ENCODE measurements at regions not wholly inside any gene's neighbourhood (a gene's known extent, or its start where the extent isn't known, plus 50 kb on each side); places are given as distances from the start of the nearest gene placed in this dataset.
"Not testable (repeated sequence)": the region's sequence is repeated elsewhere in the genome, so short reads cannot be mapped to it uniquely, and the experiment has no call there.

DNA sequence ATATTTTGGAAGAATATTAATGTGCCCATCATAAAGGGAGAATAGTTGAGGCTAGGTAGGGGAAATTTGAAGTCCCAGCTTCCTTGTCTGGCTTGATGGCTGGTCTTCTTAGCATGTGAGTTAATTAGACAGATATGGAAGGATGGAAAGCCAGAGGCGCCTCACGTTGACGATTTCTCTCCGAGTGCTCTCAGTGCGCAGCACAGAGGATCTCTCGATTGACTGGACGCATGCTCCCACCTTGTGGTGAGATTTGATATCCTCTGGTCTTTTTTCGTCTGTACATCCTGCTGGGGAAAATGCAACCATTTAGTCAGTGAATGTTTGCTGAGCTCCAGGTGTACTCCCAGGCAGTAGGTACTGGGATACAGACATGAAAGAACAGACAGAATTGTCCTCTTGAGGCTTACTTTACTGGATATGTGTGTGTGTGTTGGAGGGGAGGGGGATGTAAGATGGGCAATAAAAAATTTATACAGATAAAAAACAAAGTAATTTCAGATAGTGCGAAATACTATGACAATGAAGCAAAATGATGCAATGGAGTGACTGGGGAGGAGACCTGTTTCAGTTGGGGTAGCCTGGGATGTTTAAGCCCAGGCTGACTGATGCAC, 66.9 kb upstream of the ZNG1B start:
- DNase-seq = peak; percentile 39 to 64
- in situ Hi-C loops (cut with MboI; ENCODE audit: low sequenced_read_pairs in 4 of 4) = loop anchor here (5.0 to 25.0 kb wide), 3 partner anchors 108 to 123 kb away; no protein-coding TSS in a partner anchor

DNA sequence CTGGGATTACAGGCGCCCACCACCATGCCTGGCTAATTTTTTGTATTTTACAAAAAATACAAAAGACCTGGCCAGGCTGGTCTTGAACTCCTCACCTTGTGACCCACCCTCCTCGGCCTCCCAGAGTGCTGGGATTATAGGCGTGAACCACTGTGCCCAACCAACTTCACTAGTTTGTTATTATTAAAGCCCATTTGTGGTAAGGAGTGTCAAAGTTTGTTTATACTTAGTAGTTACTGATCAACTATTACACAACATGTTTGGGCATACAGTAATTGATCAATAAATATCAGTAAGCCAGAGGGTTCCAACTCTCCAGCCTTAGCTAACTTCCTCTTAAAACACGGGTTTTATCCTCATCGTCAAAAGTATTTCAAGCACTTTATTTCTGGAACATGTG, 67.5 kb upstream of the ZNG1B start:
- H3K9me3 ChIP-seq = no peaks in the 10 kb centered on the region
- intact Hi-C loops (cut with DNase I; ENCODE audit: low total_unique reads) = loop anchor here (1.0 to 2.0 kb wide), 2 partner anchors 121 to 165 kb away; no protein-coding TSS in a partner anchor
- no peak for ATAC-seq

More for the DNA sequence above, 66.9 kb upstream of the ZNG1B start:
- H3K27ac ChIP-seq = no peak overlapping the region
- TF ChIP-seq, protein P1, sequence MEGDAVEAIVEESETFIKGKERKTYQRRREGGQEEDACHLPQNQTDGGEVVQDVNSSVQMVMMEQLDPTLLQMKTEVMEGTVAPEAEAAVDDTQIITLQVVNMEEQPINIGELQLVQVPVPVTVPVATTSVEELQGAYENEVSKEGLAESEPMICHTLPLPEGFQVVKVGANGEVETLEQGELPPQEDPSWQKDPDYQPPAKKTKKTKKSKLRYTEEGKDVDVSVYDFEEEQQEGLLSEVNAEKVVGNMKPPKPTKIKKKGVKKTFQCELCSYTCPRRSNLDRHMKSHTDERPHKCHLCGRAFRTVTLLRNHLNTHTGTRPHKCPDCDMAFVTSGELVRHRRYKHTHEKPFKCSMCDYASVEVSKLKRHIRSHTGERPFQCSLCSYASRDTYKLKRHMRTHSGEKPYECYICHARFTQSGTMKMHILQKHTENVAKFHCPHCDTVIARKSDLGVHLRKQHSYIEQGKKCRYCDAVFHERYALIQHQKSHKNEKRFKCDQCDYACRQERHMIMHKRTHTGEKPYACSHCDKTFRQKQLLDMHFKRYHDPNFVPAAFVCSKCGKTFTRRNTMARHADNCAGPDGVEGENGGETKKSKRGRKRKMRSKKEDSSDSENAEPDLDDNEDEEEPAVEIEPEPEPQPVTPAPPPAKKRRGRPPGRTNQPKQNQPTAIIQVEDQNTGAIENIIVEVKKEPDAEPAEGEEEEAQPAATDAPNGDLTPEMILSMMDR (IDR thresholded peaks at IDR 0.05 in 4 of 5, conservative IDR thresholded peaks at IDR 0.05 in 1 of 5) = peak; percentile 48 to 74 (median 70)
- no peak for TF ChIP-seq POLR2A (IDR thresholded peaks at IDR 0.05)
- H3K27me3 ChIP-seq = no peaks in the 10 kb centered on the region
- peaks cover 0 to 2% of the 10 kb centered on the region in 2 donors for H3K4me1 ChIP-seq
- H3K4me3 ChIP-seq = no peak overlapping the region
- no peaks in the 10 kb centered on the region for H3K36me3 ChIP-seq
- peak; percentile 90 to 93 for ATAC-seq
- intact Hi-C loops (cut with DNase I; ENCODE audit: low total_unique reads) = loop anchor here (1.0 to 2.0 kb wide), 2 partner anchors 121 to 166 kb away; no protein-coding TSS in a partner anchor
- no peaks in the 10 kb centered on the region for H3K9me3 ChIP-seq

DNA sequence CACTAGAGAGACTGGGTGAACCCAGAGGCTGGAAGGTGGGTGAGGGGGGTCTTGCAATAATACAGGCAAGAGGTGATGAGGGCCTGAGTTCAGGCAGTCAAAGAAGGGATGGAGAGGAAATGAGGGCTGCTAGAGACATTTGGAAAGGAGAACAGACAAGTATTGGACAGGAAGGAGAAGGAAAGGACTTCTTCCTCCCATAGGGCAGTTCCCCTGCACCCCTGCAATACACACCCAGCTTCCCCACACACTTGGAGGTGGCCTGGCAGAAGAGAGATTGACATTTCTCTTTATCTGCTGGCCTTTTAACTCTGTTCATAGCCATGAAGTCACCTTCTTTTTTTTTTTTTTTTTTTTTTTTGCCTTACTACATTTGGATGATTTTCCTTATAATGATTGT, 68.9 kb upstream of the ZNG1B start:
- H3K9me3 ChIP-seq; intact Hi-C loops (cut with DNase I; ENCODE audit: low total_unique reads); H3K27me3 ChIP-seq; H3K36me3 ChIP-seq; H3K27ac ChIP-seq; DNase-seq; ATAC-seq; H3K4me3 ChIP-seq: not testable (repeated sequence)
- in situ Hi-C loops (cut with MboI; ENCODE audit: low sequenced_read_pairs in 4 of 4) = loop anchor here in 1 of 4 donors (25.0 kb wide), 1 partner anchor 106 kb away; no protein-coding TSS in a partner anchor
- H3K4me1 ChIP-seq = peaks cover 0 to 12% of the 10 kb centered on the region in 2 donors

More for the DNA sequence above, 67.5 kb upstream of the ZNG1B start:
- DNase-seq = no peak
- Histone ChIP-seq H3K27ac (no peak overlapping the region), H3K27me3 (no peaks in the 10 kb centered on the region), H3K4me3 (no peak overlapping the region), H3K4me1 (peaks cover 0 to 8% of the 10 kb centered on the region in 2 donors), H3K36me3 (no peaks in the 10 kb centered on the region)
- TF ChIP-seq POLR2A (IDR thresholded peaks at IDR 0.05) = no peak
- TF ChIP-seq, protein P1 (IDR thresholded peaks at IDR 0.05 in 4 of 5, conservative IDR thresholded peaks at IDR 0.05 in 1 of 5) = no peak
- in situ Hi-C loops (cut with MboI; ENCODE audit: low sequenced_read_pairs in 4 of 4) = loop anchor here (5.0 to 25.0 kb wide), 3 partner anchors 108 to 123 kb away; no protein-coding TSS in a partner anchor

DNA sequence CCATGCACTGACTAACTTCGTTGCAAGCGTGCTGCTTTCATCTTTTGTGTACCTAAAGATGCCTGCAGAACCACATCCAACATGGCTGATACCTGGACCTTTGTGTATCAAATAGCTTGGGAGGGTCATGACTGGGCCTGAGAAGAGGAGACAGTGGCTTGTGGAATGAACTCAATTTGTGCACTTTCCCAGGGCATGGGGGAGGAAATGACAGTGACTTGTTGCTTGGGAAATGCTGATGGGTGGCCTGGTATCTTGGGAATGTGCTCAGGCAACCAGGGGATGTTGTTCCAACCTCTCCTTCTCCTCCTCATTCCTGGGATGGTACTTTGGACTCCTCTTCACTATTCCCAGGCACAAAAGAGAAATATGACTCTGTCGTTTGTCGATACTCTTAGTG, 70.7 kb upstream of the ZNG1B start:
- intact Hi-C loops (cut with DNase I; ENCODE audit: low total_unique reads); H3K27me3 ChIP-seq; H3K4me3 ChIP-seq; H3K9me3 ChIP-seq; DNase-seq; H3K36me3 ChIP-seq; H3K27ac ChIP-seq; ATAC-seq: not testable (repeated sequence)
- in situ Hi-C loops (cut with MboI; ENCODE audit: low sequenced_read_pairs in 4 of 4) = loop anchor here in 1 of 4 donors (25.0 kb wide), 1 partner anchor 105 kb away; no protein-coding TSS in a partner anchor
- H3K4me1 ChIP-seq = peaks cover 0 to 12% of the 10 kb centered on the region in 2 donors

GRCh38 chr2:113365791-113366190, 71.7 kb upstream of the ZNG1B start:
- not testable (repeated sequence) for H3K4me3 ChIP-seq, ATAC-seq, H3K36me3 ChIP-seq, H3K27me3 ChIP-seq, DNase-seq, H3K9me3 ChIP-seq
- intact Hi-C loops (cut with DNase I; ENCODE audit: low total_unique reads) = loop anchor here (2.0 kb wide), 1 partner anchor 61 kb away; no protein-coding TSS in a partner anchor
- Histone ChIP-seq H3K27ac (peak overlapping the region in 3 of 4 donors; percentile 36 to 59 (median 57)), H3K4me1 (peaks cover 0 to 12% of the 10 kb centered on the region in 2 donors)
- in situ Hi-C loops (cut with MboI; ENCODE audit: low sequenced_read_pairs in 4 of 4) = loop anchor here in 1 of 4 donors (25.0 kb wide), 1 partner anchor 103 kb away; no protein-coding TSS in a partner anchor

- Histone ChIP-seq H3K4me1 (peaks cover 0 to 12% of the 10 kb centered on the region in 2 donors), H3K27ac (peak overlapping the region; percentile 36 to 59 (median 50))
- not testable (repeated sequence) for H3K9me3 ChIP-seq, H3K4me3 ChIP-seq, H3K36me3 ChIP-seq, H3K27me3 ChIP-seq
- peak in 1 of 2 donors; percentile 48 for DNase-seq
- in situ Hi-C loops (cut with MboI; ENCODE audit: low sequenced_read_pairs in 4 of 4) = loop anchor here in 1 of 4 donors (25.0 kb wide), 1 partner anchor 103 kb away; no protein-coding TSS in a partner anchor
- ATAC-seq = peak; percentile 73 to 93
- intact Hi-C loops (cut with DNase I; ENCODE audit: low total_unique reads) = loop anchor here (2.0 kb wide), 1 partner anchor 60 kb away; no protein-coding TSS in a partner anchor
Observed at GRCh38 chr2:113365290-113365689, 72.2 kb upstream of the ZNG1B start.

All from gastrocnemius medialis (tissue), 4 donors.